ENCODE measurements at regions not wholly inside any gene's neighbourhood (a gene's known extent, or its start where the extent isn't known, plus 50 kb on each side); places are given as distances from the start of the nearest gene placed in this dataset.

DNA sequence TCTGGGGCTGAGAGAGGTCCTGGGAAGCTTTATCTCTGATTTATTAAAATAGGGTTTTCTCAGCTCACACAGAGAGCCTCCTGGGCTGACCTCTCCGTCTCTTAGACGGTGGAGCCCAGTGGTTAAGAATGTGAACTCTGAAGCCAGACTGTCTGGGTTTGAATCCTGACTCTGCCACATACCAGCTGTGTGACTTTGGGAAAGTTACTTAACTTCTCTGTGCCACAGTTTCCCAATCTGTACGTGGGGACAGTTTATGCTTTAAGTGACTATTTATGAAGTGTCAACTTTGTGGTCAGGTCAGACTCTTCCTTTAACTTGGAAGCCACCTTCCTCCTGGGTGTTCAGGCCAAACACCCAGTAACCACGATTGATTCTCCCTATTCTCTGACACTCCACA lies 290.9 kb downstream of the AACS start:
- H3K27ac Mint-ChIP-seq = no peak overlapping the region
- TF ChIP-seq CTCF (IDR thresholded peaks at IDR 0.05; ENCODE audit: unreplicated experiment) = no peak
- no peaks in the 10 kb centered on the region for H3K4me1 Mint-ChIP-seq
- H3K4me3 Mint-ChIP-seq = no peak overlapping the region
- H3K36me3 Mint-ChIP-seq = no peaks in the 10 kb centered on the region
- no peak for DNase-seq (ENCODE audit: low spot score in 2 of 2, unreplicated experiment in 2 of 2)
- H3K9me3 Mint-ChIP-seq = peaks cover 19% of the 10 kb centered on the region
- H3K27me3 Mint-ChIP-seq (ENCODE audit: low read depth) = peaks cover 10% of the 10 kb centered on the region

DNA sequence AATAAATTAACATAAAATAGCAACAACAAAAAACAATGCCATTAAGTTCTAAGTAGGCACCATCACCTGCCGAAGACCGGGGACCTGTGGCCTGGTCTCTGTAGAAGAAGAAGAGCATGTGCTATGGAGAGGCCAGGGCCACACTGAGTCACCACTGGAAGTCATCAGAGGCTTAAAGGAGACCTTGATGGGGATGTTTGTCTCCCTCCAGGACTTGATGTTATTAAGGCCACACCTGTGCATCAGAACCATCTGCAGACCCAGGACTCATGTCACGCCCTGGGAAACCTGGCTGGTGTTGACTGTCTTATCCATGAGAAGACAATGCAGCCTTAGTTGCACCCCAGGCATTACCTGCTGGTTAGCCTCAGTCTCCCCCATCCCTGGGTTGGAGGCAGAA lies 292.3 kb downstream of the AACS start:
- TF ChIP-seq CTCF (IDR thresholded peaks at IDR 0.05; ENCODE audit: unreplicated experiment) = no peak
- no peaks in the 10 kb centered on the region for H3K36me3 Mint-ChIP-seq
- DNase-seq (ENCODE audit: low spot score in 2 of 2, unreplicated experiment in 2 of 2) = no peak
- H3K9me3 Mint-ChIP-seq = peaks cover 6% of the 10 kb centered on the region
- no peaks in the 10 kb centered on the region for H3K4me1 Mint-ChIP-seq
- no peak overlapping the region for H3K4me3 Mint-ChIP-seq
- H3K27me3 Mint-ChIP-seq (ENCODE audit: low read depth) = peaks cover 19% of the 10 kb centered on the region
- no peak overlapping the region for H3K27ac Mint-ChIP-seq

DNA sequence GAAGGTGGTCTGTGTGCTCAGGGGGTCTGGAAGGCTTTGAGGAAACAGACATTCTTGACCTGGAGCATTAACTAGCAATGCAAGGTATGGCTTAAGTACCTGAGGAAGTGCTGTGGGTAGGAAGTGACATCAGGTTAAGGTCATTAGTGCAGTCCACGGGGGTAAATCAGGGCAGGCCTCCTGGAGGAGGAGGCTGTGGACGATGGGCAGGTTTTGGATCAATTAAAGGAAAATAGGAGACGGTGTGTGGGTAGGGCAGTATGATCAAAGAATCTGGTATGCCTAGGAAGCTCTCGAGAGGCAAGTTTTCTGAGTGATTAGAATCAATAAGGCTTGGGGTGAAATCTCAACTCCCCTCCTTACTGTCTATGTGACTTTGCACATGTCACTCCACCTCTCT lies 295.3 kb downstream of the AACS start:
- no peaks in the 10 kb centered on the region for H3K36me3 Mint-ChIP-seq
- H3K4me1 Mint-ChIP-seq = no peaks in the 10 kb centered on the region
- DNase-seq (ENCODE audit: low spot score in 2 of 2, unreplicated experiment in 2 of 2) = no peak
- peaks cover 5% of the 10 kb centered on the region for H3K9me3 Mint-ChIP-seq
- TF ChIP-seq CTCF (IDR thresholded peaks at IDR 0.05; ENCODE audit: unreplicated experiment) = no peak
- H3K27me3 Mint-ChIP-seq (ENCODE audit: low read depth) = peaks cover 24% of the 10 kb centered on the region
- H3K27ac Mint-ChIP-seq = no peak overlapping the region
- no peak overlapping the region for H3K4me3 Mint-ChIP-seq

- no peak for TF ChIP-seq CTCF (IDR thresholded peaks at IDR 0.05; ENCODE audit: unreplicated experiment)
- DNase-seq (ENCODE audit: low spot score in 2 of 2, unreplicated experiment in 2 of 2) = no peak
- no peak overlapping the region for H3K27ac Mint-ChIP-seq
- H3K36me3 Mint-ChIP-seq = no peaks in the 10 kb centered on the region
- H3K4me1 Mint-ChIP-seq = no peaks in the 10 kb centered on the region
- no peak overlapping the region for H3K4me3 Mint-ChIP-seq
- H3K27me3 Mint-ChIP-seq (ENCODE audit: low read depth) = peaks cover 61% of the 10 kb centered on the region
- no peaks in the 10 kb centered on the region for H3K9me3 Mint-ChIP-seq
These were observed 305.8 kb downstream of the AACS start for GRCh38 chr12:125371033-125371432.

- H3K4me3 Mint-ChIP-seq = no peak overlapping the region
- DNase-seq (ENCODE audit: low spot score in 2 of 2, unreplicated experiment in 2 of 2) = no peak
- H3K36me3 Mint-ChIP-seq = no peaks in the 10 kb centered on the region
- H3K4me1 Mint-ChIP-seq = no peaks in the 10 kb centered on the region
- H3K9me3 Mint-ChIP-seq = no peaks in the 10 kb centered on the region
- peaks cover 58% of the 10 kb centered on the region for H3K27me3 Mint-ChIP-seq (ENCODE audit: low read depth)
- TF ChIP-seq CTCF (IDR thresholded peaks at IDR 0.05; ENCODE audit: unreplicated experiment) = no peak
- H3K27ac Mint-ChIP-seq = no peak overlapping the region
These were observed 306.9 kb downstream of the AACS start for GRCh38 chr12:125372085-125372484.

GRCh38 chr12:125373375-125373774 lies 308.1 kb downstream of the AACS start:
- DNase-seq (ENCODE audit: low spot score in 2 of 2, unreplicated experiment in 2 of 2) = no peak
- H3K27me3 Mint-ChIP-seq (ENCODE audit: low read depth) = peaks cover 58% of the 10 kb centered on the region
- H3K4me3 Mint-ChIP-seq = no peak overlapping the region
- no peaks in the 10 kb centered on the region for H3K9me3 Mint-ChIP-seq
- H3K36me3 Mint-ChIP-seq = no peaks in the 10 kb centered on the region
- no peak for TF ChIP-seq CTCF (IDR thresholded peaks at IDR 0.05; ENCODE audit: unreplicated experiment)
- no peak overlapping the region for H3K27ac Mint-ChIP-seq
- H3K4me1 Mint-ChIP-seq = no peaks in the 10 kb centered on the region

Data from mesothelial cell of epicardium (in vitro differentiated cells).